ENCODE measurements at regions not wholly inside any gene's neighbourhood (a gene's known extent, or its start where the extent isn't known, plus 50 kb on each side); places are given as distances from the start of the nearest gene placed in this dataset.
"Not testable (repeated sequence)": the region's sequence is repeated elsewhere in the genome, so short reads cannot be mapped to it uniquely, and the experiment has no call there.

- H2AFZ ChIP-seq (ENCODE audit: low read depth, low read length): no peak overlapping the region
- H3K36me3 ChIP-seq (ENCODE audit: insufficient read depth, low read length): no peaks in the 10 kb centered on the region
- H4K20me1 ChIP-seq (ENCODE audit: insufficient read depth, low read length): no peaks in the 10 kb centered on the region
- no peaks in the 10 kb centered on the region for H3K4me1 ChIP-seq (ENCODE audit: insufficient read depth, low read length)
- no peak overlapping the region for H3K27ac Mint-ChIP-seq (ENCODE audit: unreplicated experiment)
- TF ChIP-seq CTCF (IDR thresholded peaks at IDR 0.05; ENCODE audit: insufficient read depth, low read depth, low read length) (no peak), EZH2 (IDR thresholded peaks at IDR 0.05; ENCODE audit: insufficient read depth, low read length) (no peak)
- peaks cover 5% of the 10 kb centered on the region for H3K27me3 Mint-ChIP-seq (ENCODE audit: low read depth, unreplicated experiment)
- H3K9me3 ChIP-seq (ENCODE audit: insufficient read depth, low read depth, low read length): no peaks in the 10 kb centered on the region
- H3K4me3 ChIP-seq (ENCODE audit: insufficient read depth, low read depth, low read length): no peak overlapping the region
- H3K27me3 ChIP-seq (ENCODE audit: insufficient read depth, low read length): no peaks in the 10 kb centered on the region
- peaks cover 5% of the 10 kb centered on the region for H3K9me3 Mint-ChIP-seq (ENCODE audit: unreplicated experiment)
- H3K4me2 ChIP-seq (ENCODE audit: low read length): no peak overlapping the region
- FAIRE-seq: no peak
- no peaks in the 10 kb centered on the region for H3K4me1 Mint-ChIP-seq (ENCODE audit: low read depth, unreplicated experiment)
- no peak overlapping the region for H3K4me3 Mint-ChIP-seq (ENCODE audit: unreplicated experiment)
- H3K9ac ChIP-seq (ENCODE audit: low read length): no peak overlapping the region
- no peak for DNase-seq (ENCODE audit: low read depth)
- no peak overlapping the region for H3K27ac ChIP-seq (ENCODE audit: low read depth, low read length)
- H3K36me3 Mint-ChIP-seq (ENCODE audit: low read depth, unreplicated experiment): no peaks in the 10 kb centered on the region
- no peaks in the 10 kb centered on the region for H3K79me2 ChIP-seq (ENCODE audit: insufficient read depth, low read length)
Measured at GRCh38 chrX:445727-446126, 59.0 kb upstream of the PPP2R3B start.

GRCh38 chrX:446245-446644 is 59.5 kb upstream of the PPP2R3B start:
- FAIRE-seq: no peak
- H3K27me3 Mint-ChIP-seq (ENCODE audit: low read depth, unreplicated experiment): peaks cover 5% of the 10 kb centered on the region
- no peaks in the 10 kb centered on the region for H3K4me1 Mint-ChIP-seq (ENCODE audit: low read depth, unreplicated experiment)
- Histone ChIP-seq H3K27me3 (ENCODE audit: insufficient read depth, low read length) (no peaks in the 10 kb centered on the region), H3K4me3 (ENCODE audit: insufficient read depth, low read depth, low read length) (no peak overlapping the region), H2AFZ (ENCODE audit: low read depth, low read length) (no peak overlapping the region), H3K9me3 (ENCODE audit: insufficient read depth, low read depth, low read length) (no peaks in the 10 kb centered on the region), H3K36me3 (ENCODE audit: insufficient read depth, low read length) (no peaks in the 10 kb centered on the region), H3K9ac (ENCODE audit: low read length) (no peak overlapping the region), H3K4me1 (ENCODE audit: insufficient read depth, low read length) (no peaks in the 10 kb centered on the region), H3K4me2 (ENCODE audit: low read length) (no peak overlapping the region), H3K27ac (ENCODE audit: low read depth, low read length) (no peak overlapping the region), H3K79me2 (ENCODE audit: insufficient read depth, low read length) (no peaks in the 10 kb centered on the region), H4K20me1 (ENCODE audit: insufficient read depth, low read length) (no peaks in the 10 kb centered on the region)
- H3K9me3 Mint-ChIP-seq (ENCODE audit: unreplicated experiment): peaks cover 5% of the 10 kb centered on the region
- TF ChIP-seq EZH2 (IDR thresholded peaks at IDR 0.05; ENCODE audit: insufficient read depth, low read length) (no peak), CTCF (IDR thresholded peaks at IDR 0.05; ENCODE audit: insufficient read depth, low read depth, low read length) (no peak)
- H3K4me3 Mint-ChIP-seq (ENCODE audit: unreplicated experiment): no peak overlapping the region
- no peaks in the 10 kb centered on the region for H3K36me3 Mint-ChIP-seq (ENCODE audit: low read depth, unreplicated experiment)
- H3K27ac Mint-ChIP-seq (ENCODE audit: unreplicated experiment): no peak overlapping the region
- DNase-seq (ENCODE audit: low read depth): no peak

GRCh38 chrX:447052-447451 is 60.3 kb upstream of the PPP2R3B start:
- no peaks in the 10 kb centered on the region for H3K9me3 ChIP-seq (ENCODE audit: insufficient read depth, low read depth, low read length)
- no peaks in the 10 kb centered on the region for H3K79me2 ChIP-seq (ENCODE audit: insufficient read depth, low read length)
- H3K36me3 Mint-ChIP-seq (ENCODE audit: low read depth, unreplicated experiment): peaks cover 1% of the 10 kb centered on the region
- H3K9ac ChIP-seq (ENCODE audit: low read length): no peak overlapping the region
- no peaks in the 10 kb centered on the region for H3K4me1 Mint-ChIP-seq (ENCODE audit: low read depth, unreplicated experiment)
- no peaks in the 10 kb centered on the region for H3K4me1 ChIP-seq (ENCODE audit: insufficient read depth, low read length)
- no peak for TF ChIP-seq EZH2 (IDR thresholded peaks at IDR 0.05; ENCODE audit: insufficient read depth, low read length)
- TF ChIP-seq CTCF (IDR thresholded peaks at IDR 0.05; ENCODE audit: insufficient read depth, low read depth, low read length): no peak
- H3K27me3 ChIP-seq (ENCODE audit: insufficient read depth, low read length): no peaks in the 10 kb centered on the region
- H3K27me3 Mint-ChIP-seq (ENCODE audit: low read depth, unreplicated experiment): peaks cover 5% of the 10 kb centered on the region
- DNase-seq (ENCODE audit: low read depth) (no peak), FAIRE-seq (no peak)
- no peak overlapping the region for H2AFZ ChIP-seq (ENCODE audit: low read depth, low read length)
- no peak overlapping the region for H3K4me3 ChIP-seq (ENCODE audit: insufficient read depth, low read depth, low read length)
- H3K4me3 Mint-ChIP-seq (ENCODE audit: unreplicated experiment): no peak overlapping the region
- H3K27ac Mint-ChIP-seq (ENCODE audit: unreplicated experiment): no peak overlapping the region
- peaks cover 5% of the 10 kb centered on the region for H3K9me3 Mint-ChIP-seq (ENCODE audit: unreplicated experiment)
- H3K36me3 ChIP-seq (ENCODE audit: insufficient read depth, low read length): no peaks in the 10 kb centered on the region
- no peak overlapping the region for H3K4me2 ChIP-seq (ENCODE audit: low read length)
- H3K27ac ChIP-seq (ENCODE audit: low read depth, low read length): no peak overlapping the region
- H4K20me1 ChIP-seq (ENCODE audit: insufficient read depth, low read length): no peaks in the 10 kb centered on the region

- not testable (repeated sequence) for H3K27me3 Mint-ChIP-seq (ENCODE audit: low read depth, unreplicated experiment); H3K4me3 Mint-ChIP-seq (ENCODE audit: unreplicated experiment); H3K9me3 ChIP-seq (ENCODE audit: insufficient read depth, low read depth, low read length); H3K79me2 ChIP-seq (ENCODE audit: insufficient read depth, low read length); H4K20me1 ChIP-seq (ENCODE audit: insufficient read depth, low read length); FAIRE-seq; DNase-seq (ENCODE audit: low read depth); H3K4me1 Mint-ChIP-seq (ENCODE audit: low read depth, unreplicated experiment); H3K27me3 ChIP-seq (ENCODE audit: insufficient read depth, low read length); H3K4me3 ChIP-seq (ENCODE audit: insufficient read depth, low read depth, low read length); H3K27ac ChIP-seq (ENCODE audit: low read depth, low read length); H3K4me2 ChIP-seq (ENCODE audit: low read length); H3K36me3 Mint-ChIP-seq (ENCODE audit: low read depth, unreplicated experiment); H3K9me3 Mint-ChIP-seq (ENCODE audit: unreplicated experiment); H3K4me1 ChIP-seq (ENCODE audit: insufficient read depth, low read length); H3K36me3 ChIP-seq (ENCODE audit: insufficient read depth, low read length); H3K27ac Mint-ChIP-seq (ENCODE audit: unreplicated experiment); H3K9ac ChIP-seq (ENCODE audit: low read length); H2AFZ ChIP-seq (ENCODE audit: low read depth, low read length)
Measured at GRCh38 chrX:451750-452149, 65.0 kb upstream of the PPP2R3B start.

All from astrocyte (in vitro differentiated cells and primary cell).